ENCODE measurements at regions not wholly inside any gene's neighbourhood (a gene's known extent, or its start where the extent isn't known, plus 50 kb on each side); places are given as distances from the start of the nearest gene placed in this dataset.

DNA sequence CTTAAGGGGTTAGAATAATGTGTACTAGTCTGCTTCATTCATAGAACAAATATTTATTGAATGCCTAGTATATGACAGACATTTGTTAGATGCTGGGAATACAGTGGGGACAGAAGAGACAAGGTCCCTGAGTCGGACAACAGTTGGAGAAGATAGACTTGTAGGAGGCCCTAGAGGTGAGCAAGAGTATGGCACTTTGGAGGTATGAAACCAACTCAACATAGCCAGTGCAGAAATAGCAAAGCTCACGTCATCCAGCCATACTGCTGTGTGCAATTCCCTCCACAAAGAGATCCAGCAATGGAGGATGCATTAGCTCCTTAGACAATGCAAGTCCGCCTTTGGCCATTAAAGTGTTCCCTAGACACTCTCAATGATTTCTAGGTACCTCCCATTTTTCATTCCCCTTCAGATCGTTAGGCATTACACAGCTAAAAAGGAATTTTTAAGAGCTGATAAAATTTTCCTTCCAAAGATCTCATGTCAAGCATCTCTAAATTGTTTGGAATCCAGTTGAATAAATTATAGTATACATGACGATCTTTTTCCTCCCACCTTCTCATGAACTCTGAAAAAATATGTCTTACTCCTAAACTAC is 1949.6 kb upstream of the WWC1 start:
- TF ChIP-seq, protein P1, sequence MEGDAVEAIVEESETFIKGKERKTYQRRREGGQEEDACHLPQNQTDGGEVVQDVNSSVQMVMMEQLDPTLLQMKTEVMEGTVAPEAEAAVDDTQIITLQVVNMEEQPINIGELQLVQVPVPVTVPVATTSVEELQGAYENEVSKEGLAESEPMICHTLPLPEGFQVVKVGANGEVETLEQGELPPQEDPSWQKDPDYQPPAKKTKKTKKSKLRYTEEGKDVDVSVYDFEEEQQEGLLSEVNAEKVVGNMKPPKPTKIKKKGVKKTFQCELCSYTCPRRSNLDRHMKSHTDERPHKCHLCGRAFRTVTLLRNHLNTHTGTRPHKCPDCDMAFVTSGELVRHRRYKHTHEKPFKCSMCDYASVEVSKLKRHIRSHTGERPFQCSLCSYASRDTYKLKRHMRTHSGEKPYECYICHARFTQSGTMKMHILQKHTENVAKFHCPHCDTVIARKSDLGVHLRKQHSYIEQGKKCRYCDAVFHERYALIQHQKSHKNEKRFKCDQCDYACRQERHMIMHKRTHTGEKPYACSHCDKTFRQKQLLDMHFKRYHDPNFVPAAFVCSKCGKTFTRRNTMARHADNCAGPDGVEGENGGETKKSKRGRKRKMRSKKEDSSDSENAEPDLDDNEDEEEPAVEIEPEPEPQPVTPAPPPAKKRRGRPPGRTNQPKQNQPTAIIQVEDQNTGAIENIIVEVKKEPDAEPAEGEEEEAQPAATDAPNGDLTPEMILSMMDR (IDR thresholded peaks at IDR 0.05 in 4 of 5, conservative IDR thresholded peaks at IDR 0.05 in 1 of 5) = no peak
- no peak for TF ChIP-seq POLR2A (IDR thresholded peaks at IDR 0.05)

Measured in gastrocnemius medialis (tissue), 4 donors.